IMR-90 (cell line): ENCODE measurements at regions not wholly inside any gene's neighbourhood (a gene's known extent, or its start where the extent isn't known, plus 50 kb on each side); places are given as distances from the start of the nearest gene placed in this dataset.

Source experiments
- ATAC-seq: fragments of 200-7000 bp; cut with Tn5 transposase; 2 replicates; pipeline ENCODE4 v1.9.1; 2020; ENCODE audit warnings: low read depth, mild to moderate bottlenecking, moderate library complexity
- BruUV-seq: library from RNA; stranded (reverse); fragments of 400-500 nt; replicated peaks from 2 replicates; lab custom pipeline; 2021; lab: Mats Ljungman, UMichigan
- CTCF ChIA-PET: fragments of 300-600 bp; formaldehyde crosslinking; extraction: SDS; loops from one replicate; lab custom pipeline; 2021; ENCODE audit warnings: antibody characterized with exemption; lab: Yijun Ruan, JAX
- POLR2A ChIA-PET: fragments of 300-600 bp; sonication (Branson Sonifier 250); formaldehyde crosslinking; loops from one replicate; lab custom pipeline; 2022; ENCODE audit warnings: antibody characterized with exemption; ENCODE audit not compliant: unreplicated experiment; lab: Charles Lee
- DNase-seq: peaks from one replicate; pipeline ENCODE4 v3.0.0; 2013
- H2AFZ ChIP-seq: replicated peaks from 2 replicates; pipeline ENCODE3; 2013; ENCODE audit warnings: low read length, mild to moderate bottlenecking; ENCODE audit not compliant: poor library complexity
- H2AK5ac ChIP-seq: 2 replicates; pipeline ENCODE4 v1.6.1; 2013; ENCODE audit warnings: low read depth, low read length, inconsistent platforms
- H2AK9ac ChIP-seq: replicated peaks from 2 replicates; pipeline ENCODE3; 2013; ENCODE audit warnings: mild to moderate bottlenecking, low read depth, low read length, moderate library complexity; ENCODE audit not compliant: poor library complexity
- H2BK120ac ChIP-seq: 2 replicates; pipeline ENCODE4 v1.6.1; 2013; ENCODE audit warnings: low read depth, low read length, inconsistent platforms
- H2BK15ac ChIP-seq: 3 replicates; pipeline ENCODE4 v1.6.1; 2013; ENCODE audit warnings: low read depth, low read length, inconsistent platforms
- H2BK20ac ChIP-seq: 2 replicates; pipeline ENCODE4 v1.6.1; 2013; ENCODE audit warnings: low read depth, mild to moderate bottlenecking, inconsistent platforms, low read length, moderate library complexity
- H2BK5ac ChIP-seq: 2 replicates; pipeline ENCODE4 v1.6.1; 2013; ENCODE audit warnings: mild to moderate bottlenecking, low read depth, low read length, inconsistent platforms; ENCODE audit not compliant: poor library complexity, severe bottlenecking
- H3K14ac ChIP-seq: replicated peaks from 2 replicates; pipeline ENCODE4 v1.6.1; 2013; ENCODE audit warnings: low read depth, low read length, inconsistent platforms
- H3K18ac ChIP-seq: 2 replicates; pipeline ENCODE4 v1.6.1; 2013; ENCODE audit warnings: low read depth, low read length, control low read depth
- H3K23ac ChIP-seq: 2 replicates; pipeline ENCODE4 v1.6.1; 2013; ENCODE audit warnings: low read depth, low read length, inconsistent platforms
- H3K27ac ChIP-seq: 2 replicates; pipeline ENCODE4 v1.5.1; 2013; ENCODE audit warnings: mild to moderate bottlenecking, control low read depth, low read length; ENCODE audit not compliant: insufficient read depth
- H3K27me3 ChIP-seq: 2 replicates; pipeline ENCODE4 v1.6.1; 2013; ENCODE audit warnings: low read length; ENCODE audit not compliant: control insufficient read depth, insufficient read depth
- H3K36me3 ChIP-seq: 2 replicates; pipeline ENCODE4 v1.6.1; 2013; ENCODE audit warnings: low read length, mixed read lengths; ENCODE audit not compliant: control insufficient read depth, insufficient read depth
- H3K4ac ChIP-seq: 2 replicates; pipeline ENCODE4 v1.6.1; 2013; ENCODE audit warnings: low read depth, low read length, inconsistent platforms
- H3K4me1 ChIP-seq: 2 replicates; pipeline ENCODE4 v1.6.1; 2013; ENCODE audit warnings: low read length, mixed read lengths; ENCODE audit not compliant: control insufficient read depth, insufficient read depth
- H3K4me2 ChIP-seq: 2 replicates; pipeline ENCODE4 v1.6.1; 2013; ENCODE audit warnings: low read depth, mild to moderate bottlenecking, control low read depth, low read length, moderate library complexity
- H3K4me3 ChIP-seq: 2 replicates; pipeline ENCODE4 v1.5.1; 2013; ENCODE audit warnings: low read depth, mild to moderate bottlenecking, control low read depth, low read length, moderate library complexity; ENCODE audit not compliant: insufficient read depth
- H3K56ac ChIP-seq: 2 replicates; pipeline ENCODE4 v1.6.1; 2013; ENCODE audit warnings: low read length, inconsistent platforms; ENCODE audit not compliant: insufficient read depth; ENCODE audit errors: extremely low read depth
- H3K79me1 ChIP-seq, 2 experiments: 2 replicates each; pipeline ENCODE4 v1.6.1; 2013; ENCODE audit warnings: low read length in 2 of 2, inconsistent platforms in 1 of 2, low read depth in 1 of 2
- H3K9ac ChIP-seq: 2 replicates; pipeline ENCODE4 v1.6.1; 2013; ENCODE audit warnings: low read depth, low read length, control low read depth
- H3K9me1 ChIP-seq: 2 replicates; pipeline ENCODE4 v1.6.1; 2013; ENCODE audit warnings: low read length, inconsistent platforms; ENCODE audit not compliant: insufficient read depth
- H3K9me3 ChIP-seq: 2 replicates; pipeline ENCODE4 v1.6.1; 2013; ENCODE audit warnings: low read length; ENCODE audit not compliant: control insufficient read depth, insufficient read depth
- H4K20me1 ChIP-seq: 2 replicates; pipeline ENCODE4 v1.6.1; 2013; ENCODE audit warnings: low read length, inconsistent platforms; ENCODE audit not compliant: insufficient read depth
- H4K5ac ChIP-seq: 2 replicates; pipeline ENCODE4 v1.6.1; 2013; ENCODE audit warnings: mild to moderate bottlenecking, low read depth, low read length, control low read depth
- H4K8ac ChIP-seq, 2 experiments: 2 replicates each; pipeline ENCODE4 v1.6.1; 2013; ENCODE audit warnings: low read depth in 2 of 2, low read length in 2 of 2, control low read depth in 1 of 2, inconsistent platforms in 1 of 2
- H4K91ac ChIP-seq: 2 replicates; pipeline ENCODE4 v1.6.1; 2013; ENCODE audit warnings: low read depth, low read length, inconsistent platforms; ENCODE audit not compliant: insufficient read depth
- CTCF ChIP-seq: conservative IDR thresholded peaks from 2 replicates; pipeline ENCODE4 v1.5.1; 2012; ENCODE audit warnings: mild to moderate bottlenecking, low read depth, low read length, improper control_type of control experiment
- ELK1 ChIP-seq: fragments of 150-350 bp; IDR thresholded peaks from 2 replicates; pipeline ENCODE4 v1.6.1; 2016; ENCODE audit warnings: low read depth, mild to moderate bottlenecking, low read length, moderate library complexity, borderline replicate concordance
- FOS ChIP-seq: fragments of 150-350 bp; IDR thresholded peaks from 2 replicates; pipeline ENCODE4 v1.6.1; 2016; ENCODE audit warnings: low read depth, low read length
- MAFK ChIP-seq: IDR thresholded peaks from 2 replicates; pipeline ENCODE4 v1.6.1; 2012; ENCODE audit warnings: low read depth, low read length, improper control_type of control experiment
- MAZ ChIP-seq: IDR thresholded peaks from 2 replicates; pipeline ENCODE4 v1.6.1; 2012; ENCODE audit warnings: low read depth, mild to moderate bottlenecking, low read length, improper control_type of control experiment, moderate library complexity, borderline replicate concordance
- MXI1 ChIP-seq: IDR thresholded peaks from 2 replicates; pipeline ENCODE4 v1.6.1; 2012; ENCODE audit warnings: low read depth, mild to moderate bottlenecking, low read length, moderate library complexity, borderline replicate concordance
- NFE2L2 ChIP-seq: fragments of 150-350 bp; IDR thresholded peaks from 2 replicates; pipeline ENCODE4 v1.6.1; 2016; ENCODE audit warnings: low read depth, mild to moderate bottlenecking, low read length
- POLR2A ChIP-seq: IDR thresholded peaks from 2 replicates; pipeline ENCODE4 v1.6.1; 2012; ENCODE audit warnings: mild to moderate bottlenecking, low read depth, low read length
- RAD21 ChIP-seq: IDR thresholded peaks from 2 replicates; pipeline ENCODE4 v1.6.1; 2012; ENCODE audit warnings: low read length, improper control_type of control experiment
- RCOR1 ChIP-seq: IDR thresholded peaks from 2 replicates; pipeline ENCODE4 v1.6.1; 2012; ENCODE audit warnings: mild to moderate bottlenecking, low read length, improper control_type of control experiment; ENCODE audit not compliant: insufficient replicate concordance
- SMC3 ChIP-seq: fragments of 150-350 bp; IDR thresholded peaks from 2 replicates; pipeline ENCODE4 v1.6.1; 2016; ENCODE audit warnings: low read depth, mild to moderate bottlenecking, antibody characterized with exemption, low read length, moderate library complexity
- WGBS, 2 experiments: methylation state at CpG; one replicate each; pipeline versions ENCODE4 v1.1.5 to v1.1.7; 2013; ENCODE audit warnings: missing lambda C conversion rate in 2 of 2; ENCODE audit not compliant: insufficient read length in 1 of 2; ENCODE audit errors: extremely low coverage in 2 of 2; 5-methylcytosine and 5-hydroxymethylcytosine counted together
- dilution Hi-C: fragments of 300-500 bp; cut with HindIII; formaldehyde crosslinking; loops from one replicate; pipeline ENCODE4 v1.14.3; 2018; ENCODE audit warnings: low sequenced_read_pairs; ENCODE audit not compliant: unreplicated experiment
- in situ Hi-C: fragments of 300-500 bp; cut with MboI; formaldehyde crosslinking; loops from 3 replicates; pipeline ENCODE4 v1.14.3; 2019; ENCODE audit warnings: low sequenced_read_pairs, inconsistent platforms, mixed read lengths
- intact Hi-C: fragments of 100-400 bp; cut with micrococcal nuclease; formaldehyde crosslinking; loops from 2 replicates; pipeline ENCODE4 v1.10.0; 2022
- TF ChIP-seq, protein P1 (sequence below): fragments of 150-350 bp; IDR thresholded peaks from 2 replicates; pipeline ENCODE4 v1.6.1; 2017; ENCODE audit warnings: mild to moderate bottlenecking, antibody characterized with exemption, low read length, low read depth

GRCh38 chr6:26161322-26161721, 74.1 kb downstream of the HFE start:
- no CpG with 5 or more reads among the region's 3 CpGs for WGBS, 2 experiments
- Histone ChIP-seq H2BK120ac (no peak overlapping the region), H3K4ac (no peak overlapping the region), H4K5ac (no peak overlapping the region), H3K9me1 (no peaks in the 10 kb centered on the region; the same call in 1 of the 2 replicates), H2BK15ac (no peak overlapping the region), H3K79me1 (peaks cover 6 to 11% of the 10 kb centered on the region in 2 experiments; a peak in 3 of 4 replicates), H3K9ac (no peak overlapping the region), H3K56ac (no peak overlapping the region), H2AK5ac (no peak overlapping the region), H3K14ac (no peak overlapping the region), H2AK9ac (no peak overlapping the region), H3K36me3 (peaks cover 4% of the 10 kb centered on the region; the same call in 1 of the 2 replicates), H3K27ac (no peak overlapping the region), H3K27me3 (no peaks in the 10 kb centered on the region), H3K23ac (no peak overlapping the region), H3K4me2 (no peak overlapping the region), H3K4me1 (no peaks in the 10 kb centered on the region), H3K18ac (no peak overlapping the region), H3K9me3 (no peaks in the 10 kb centered on the region), H3K4me3 (no peak overlapping the region), H4K20me1 (peaks cover 13% of the 10 kb centered on the region), H2AFZ (no peak overlapping the region), H2BK5ac (no peak overlapping the region), H4K91ac (no peak overlapping the region), H2BK20ac (no peak overlapping the region), H4K8ac (no peak overlapping the region)
- no TSS peak for BruUV-seq
- TF ChIP-seq MXI1 (no peak), MAFK (no peak), RAD21 (no peak), MAZ (no peak), RCOR1 (no peak), ELK1 (no peak), SMC3 (no peak), POLR2A (no peak), CTCF (no peak), NFE2L2 (no peak), FOS (no peak)
- TF ChIP-seq, protein P1, sequence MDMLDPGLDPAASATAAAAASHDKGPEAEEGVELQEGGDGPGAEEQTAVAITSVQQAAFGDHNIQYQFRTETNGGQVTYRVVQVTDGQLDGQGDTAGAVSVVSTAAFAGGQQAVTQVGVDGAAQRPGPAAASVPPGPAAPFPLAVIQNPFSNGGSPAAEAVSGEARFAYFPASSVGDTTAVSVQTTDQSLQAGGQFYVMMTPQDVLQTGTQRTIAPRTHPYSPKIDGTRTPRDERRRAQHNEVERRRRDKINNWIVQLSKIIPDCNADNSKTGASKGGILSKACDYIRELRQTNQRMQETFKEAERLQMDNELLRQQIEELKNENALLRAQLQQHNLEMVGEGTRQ, result no peak
- intact Hi-C loops, result no loop called here
- in situ Hi-C loops, result no loop called here
- dilution Hi-C loops, result no loop called here
- POLR2A ChIA-PET, result interaction anchor here (0.7 kb wide), 1 partner anchor 35 kb away, joined by 3 read pairs; no protein-coding TSS in a partner anchor
- ATAC-seq (no peak), DNase-seq (no peak)
- CTCF ChIA-PET, result no interaction called here
